Panc1 (cell line): ENCODE measurements at regions not wholly inside any gene's neighbourhood (a gene's known extent, or its start where the extent isn't known, plus 50 kb on each side); places are given as distances from the start of the nearest gene placed in this dataset.

ENCODE experiments used
- CTCF ChIP-seq: fragments of 450-650 bp; IDR thresholded peaks from 2 replicates; pipeline ENCODE4 v1.5.1; 2017; ENCODE audit warnings: mild to moderate bottlenecking
- POLR2AphosphoS5 ChIP-seq: IDR thresholded peaks from 2 replicates; pipeline ENCODE4 v1.6.1; 2012; ENCODE audit warnings: mild to moderate bottlenecking, low read depth, low read length, moderate library complexity

- TF ChIP-seq CTCF (no peak), POLR2AphosphoS5 (no peak)
Measured at GRCh38 chr12:115319446-115320040, 635.6 kb upstream of the TBX3 start.
